ENCODE measurements at regions not wholly inside any gene's neighbourhood (a gene's known extent, or its start where the extent isn't known, plus 50 kb on each side); places are given as distances from the start of the nearest gene placed in this dataset.
"Not testable (repeated sequence)": the region's sequence is repeated elsewhere in the genome, so short reads cannot be mapped to it uniquely, and the experiment has no call there.

DNA sequence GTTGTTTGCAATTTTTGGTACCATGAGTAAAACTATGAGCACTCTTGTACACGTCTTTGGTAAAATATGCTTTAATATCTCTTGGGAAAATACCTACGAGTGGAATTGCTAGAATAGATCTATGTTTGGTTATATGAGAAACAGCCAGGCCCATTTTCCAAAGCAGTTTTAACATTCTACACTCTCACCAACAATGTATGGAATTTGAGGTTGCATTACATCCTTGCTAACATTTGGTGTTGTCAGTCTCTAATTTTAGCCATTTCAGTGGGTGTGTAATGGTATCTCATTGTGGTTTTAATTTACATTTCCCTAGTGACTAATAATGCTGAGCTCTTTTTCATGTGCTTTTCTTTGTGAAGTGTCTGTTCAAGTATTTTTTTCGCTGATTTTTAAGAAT is 118.9 kb upstream of the TCF4 start:
- Mint-ChIP-seq H3K27ac (no peak overlapping the region), H3K4me3 (no peak overlapping the region), H3K9me3 (ENCODE audit: low read depth) (peaks cover 7% of the 10 kb centered on the region), H3K4me1 (no peaks in the 10 kb centered on the region), H3K27me3 (no peaks in the 10 kb centered on the region), H3K36me3 (no peaks in the 10 kb centered on the region)
- no peak for ATAC-seq
- no peak for DNase-seq
- CTCF ChIA-PET = no interaction called here

GRCh38 chr18:55699233-55699765 is 111.3 kb upstream of the TCF4 start:
- CTCF ChIA-PET = no interaction called here
- no peaks in the 10 kb centered on the region for H3K4me1 Mint-ChIP-seq
- no peaks in the 10 kb centered on the region for H3K36me3 Mint-ChIP-seq
- H3K4me3 Mint-ChIP-seq = no peak overlapping the region
- no peak for ATAC-seq
- H3K27me3 Mint-ChIP-seq = no peaks in the 10 kb centered on the region
- no peak overlapping the region for H3K27ac Mint-ChIP-seq
- no peak for DNase-seq
- peaks cover 6% of the 10 kb centered on the region for H3K9me3 Mint-ChIP-seq (ENCODE audit: low read depth)

DNA sequence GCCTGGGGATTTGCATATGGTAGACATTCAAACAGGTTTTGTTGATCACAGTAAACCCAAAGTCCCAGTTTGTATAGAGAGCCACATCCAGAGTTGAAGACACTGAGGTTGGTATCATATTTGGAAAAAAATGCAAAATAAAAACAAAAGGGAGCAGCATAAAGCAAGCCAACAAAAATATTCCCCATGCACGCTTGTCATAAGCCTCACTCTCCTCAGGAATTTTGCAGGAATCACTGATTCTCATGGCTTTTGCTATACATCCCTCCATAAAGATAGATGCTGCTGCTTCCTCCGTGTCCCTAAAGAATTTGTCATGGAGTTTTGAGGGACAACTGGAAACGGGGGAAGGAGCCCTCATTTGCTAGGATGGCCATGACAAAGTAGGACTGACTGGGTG is 108.8 kb upstream of the TCF4 start:
- peaks cover 6% of the 10 kb centered on the region for H3K9me3 Mint-ChIP-seq (ENCODE audit: low read depth)

GRCh38 chr18:55695091-55695490 is 107.1 kb upstream of the TCF4 start:
- DNase-seq = no peak
- Mint-ChIP-seq H3K4me1 (no peaks in the 10 kb centered on the region), H3K9me3 (ENCODE audit: low read depth) (peaks cover 6% of the 10 kb centered on the region), H3K4me3 (no peak overlapping the region), H3K27me3 (no peaks in the 10 kb centered on the region), H3K36me3 (no peaks in the 10 kb centered on the region), H3K27ac (no peak overlapping the region)
- CTCF ChIA-PET = interaction anchor here (0.7 kb wide), 1 partner anchor 9 kb away, joined by 6 read pairs; no protein-coding TSS in a partner anchor
- ATAC-seq = no peak

More for the DNA sequence above, 108.8 kb upstream of the TCF4 start:
- no peak overlapping the region for H3K27ac Mint-ChIP-seq
- H3K4me3 Mint-ChIP-seq = no peak overlapping the region
- H3K4me1 Mint-ChIP-seq = no peaks in the 10 kb centered on the region
- no peaks in the 10 kb centered on the region for H3K36me3 Mint-ChIP-seq
- H3K27me3 Mint-ChIP-seq = no peaks in the 10 kb centered on the region
- DNase-seq (no peak), ATAC-seq (no peak)
- CTCF ChIA-PET = no interaction called here

- DNase-seq (no peak), ATAC-seq (no peak)
- CTCF ChIA-PET = no interaction called here
- Mint-ChIP-seq H3K4me3 (no peak overlapping the region), H3K27me3 (no peaks in the 10 kb centered on the region), H3K9me3 (ENCODE audit: low read depth) (peaks cover 6% of the 10 kb centered on the region), H3K36me3 (no peaks in the 10 kb centered on the region), H3K4me1 (no peaks in the 10 kb centered on the region), H3K27ac (no peak overlapping the region)
Measured at GRCh38 chr18:55694291-55694690, 106.3 kb upstream of the TCF4 start.

- CTCF ChIA-PET = no interaction called here
- no peak for DNase-seq
- Mint-ChIP-seq H3K36me3 (no peaks in the 10 kb centered on the region), H3K27me3 (no peaks in the 10 kb centered on the region), H3K4me1 (no peaks in the 10 kb centered on the region), H3K9me3 (ENCODE audit: low read depth) (no peaks in the 10 kb centered on the region), H3K4me3 (no peak overlapping the region), H3K27ac (no peak overlapping the region)
- no peak for ATAC-seq
Measured at GRCh38 chr18:55688030-55688429, 100.0 kb upstream of the TCF4 start.

DNA sequence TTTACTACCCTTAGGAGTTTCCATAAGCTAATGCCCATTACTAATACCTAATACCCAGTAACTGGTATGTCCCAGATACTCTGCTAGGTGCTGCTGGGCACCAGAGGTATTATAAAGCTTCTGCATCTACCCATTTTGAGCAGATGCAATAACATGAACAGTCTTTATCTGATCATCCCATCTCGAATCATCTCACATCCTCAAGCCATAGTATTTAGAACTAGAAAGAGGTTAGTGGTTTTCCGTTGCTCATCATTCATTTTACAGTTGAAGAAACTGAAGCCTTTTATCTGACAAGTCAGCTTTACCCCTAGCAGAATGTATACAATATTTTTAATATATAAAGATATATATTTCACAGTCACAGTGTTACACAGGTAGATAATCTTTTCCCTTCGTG is 99.1 kb upstream of the TCF4 start:
- no peak for ATAC-seq
- no peaks in the 10 kb centered on the region for H3K4me1 Mint-ChIP-seq
- H3K27me3 Mint-ChIP-seq = no peaks in the 10 kb centered on the region
- H3K9me3 Mint-ChIP-seq (ENCODE audit: low read depth) = no peaks in the 10 kb centered on the region
- CTCF ChIA-PET = no interaction called here
- DNase-seq = no peak
- H3K4me3 Mint-ChIP-seq = no peak overlapping the region
- H3K27ac Mint-ChIP-seq = no peak overlapping the region
- H3K36me3 Mint-ChIP-seq = no peaks in the 10 kb centered on the region

- no peaks in the 10 kb centered on the region for H3K9me3 Mint-ChIP-seq (ENCODE audit: low read depth)
- no peak for ATAC-seq
- H3K4me3 Mint-ChIP-seq = no peak overlapping the region
- CTCF ChIA-PET = no interaction called here
- no peaks in the 10 kb centered on the region for H3K36me3 Mint-ChIP-seq
- no peak overlapping the region for H3K27ac Mint-ChIP-seq
- no peak for DNase-seq
- H3K27me3 Mint-ChIP-seq = no peaks in the 10 kb centered on the region
- H3K4me1 Mint-ChIP-seq = no peaks in the 10 kb centered on the region
Measured at GRCh38 chr18:55685638-55686037, 97.6 kb upstream of the TCF4 start.

- Mint-ChIP-seq H3K4me3 (no peak overlapping the region), H3K9me3 (ENCODE audit: low read depth) (peaks cover 2% of the 10 kb centered on the region), H3K4me1 (no peaks in the 10 kb centered on the region), H3K27me3 (no peaks in the 10 kb centered on the region), H3K36me3 (no peaks in the 10 kb centered on the region), H3K27ac (no peak overlapping the region)
- CTCF ChIA-PET = no interaction called here
- ATAC-seq (no peak), DNase-seq (no peak)
Measured at GRCh38 chr18:55672574-55673361, 84.8 kb upstream of the TCF4 start.

- no peak overlapping the region for H3K27ac Mint-ChIP-seq
- CTCF ChIA-PET = no interaction called here
- no peaks in the 10 kb centered on the region for H3K36me3 Mint-ChIP-seq
- no peaks in the 10 kb centered on the region for H3K4me1 Mint-ChIP-seq
- H3K9me3 Mint-ChIP-seq (ENCODE audit: low read depth) = peaks cover 8% of the 10 kb centered on the region
- DNase-seq = no peak
- H3K4me3 Mint-ChIP-seq = no peak overlapping the region
- no peaks in the 10 kb centered on the region for H3K27me3 Mint-ChIP-seq
- ATAC-seq = no peak
Measured at GRCh38 chr18:55665506-55665905, 77.5 kb upstream of the TCF4 start.

DNA sequence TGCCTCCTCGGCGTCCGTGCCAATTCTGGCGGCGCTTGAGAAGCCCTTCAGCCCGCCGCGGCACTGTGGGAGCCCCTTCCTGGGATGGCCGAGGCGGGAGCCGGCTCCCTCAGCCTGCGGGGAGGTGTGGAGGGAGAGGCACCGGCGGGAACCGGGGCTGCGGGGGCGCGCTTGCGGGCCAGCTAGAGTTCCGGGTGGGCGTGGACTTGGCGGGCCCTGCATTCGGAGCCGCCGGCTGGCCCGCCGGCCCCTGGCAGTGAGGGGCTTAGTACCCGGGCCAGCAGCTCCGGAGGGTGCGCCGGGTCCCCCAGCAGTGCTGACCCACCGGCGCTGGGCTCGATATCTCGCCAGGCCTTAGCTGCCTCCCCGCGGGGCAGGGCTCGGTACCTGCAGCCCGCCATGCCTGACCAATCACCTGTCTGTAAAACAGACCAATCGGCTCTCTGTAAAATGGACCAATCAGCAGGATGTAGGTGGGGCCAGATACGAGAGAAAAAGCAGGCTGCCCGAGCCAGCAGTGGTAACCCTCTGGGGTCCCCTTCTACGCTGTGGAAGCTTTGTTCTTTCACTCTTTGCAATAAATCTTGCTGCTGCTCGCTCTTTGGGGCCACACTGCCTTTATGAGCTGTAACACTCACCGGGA is 76.9 kb upstream of the TCF4 start:
- H3K4me3 Mint-ChIP-seq; DNase-seq; H3K9me3 Mint-ChIP-seq (ENCODE audit: low read depth); ATAC-seq; H3K4me1 Mint-ChIP-seq; H3K36me3 Mint-ChIP-seq; H3K27ac Mint-ChIP-seq; H3K27me3 Mint-ChIP-seq; CTCF ChIA-PET: not testable (repeated sequence)

DNA sequence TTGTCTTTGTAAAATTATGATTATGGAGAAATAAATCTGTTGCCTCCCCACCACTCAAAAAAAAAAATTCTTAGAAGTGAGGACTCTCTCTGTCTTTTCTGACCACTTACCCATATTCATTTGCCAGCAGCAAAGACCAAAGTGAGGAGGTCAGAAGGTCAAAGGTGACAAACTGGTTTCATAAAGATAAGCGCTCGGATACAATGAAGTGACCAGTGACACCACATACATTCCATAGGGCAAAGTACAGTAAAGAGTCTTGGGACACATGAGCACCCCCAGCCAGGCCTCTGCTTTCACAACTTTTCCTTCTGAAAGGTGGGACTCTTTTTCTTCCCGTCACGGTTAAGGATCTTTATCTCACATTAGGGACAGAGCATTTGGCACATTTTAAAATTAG is 75.9 kb upstream of the TCF4 start:
- CTCF ChIA-PET = no interaction called here
- H3K4me1 Mint-ChIP-seq = no peaks in the 10 kb centered on the region
- no peak overlapping the region for H3K4me3 Mint-ChIP-seq
- no peak for ATAC-seq
- H3K27ac Mint-ChIP-seq = no peak overlapping the region
- H3K27me3 Mint-ChIP-seq = no peaks in the 10 kb centered on the region
- DNase-seq = no peak
- H3K36me3 Mint-ChIP-seq = no peaks in the 10 kb centered on the region
- peaks cover 8% of the 10 kb centered on the region for H3K9me3 Mint-ChIP-seq (ENCODE audit: low read depth)

DNA sequence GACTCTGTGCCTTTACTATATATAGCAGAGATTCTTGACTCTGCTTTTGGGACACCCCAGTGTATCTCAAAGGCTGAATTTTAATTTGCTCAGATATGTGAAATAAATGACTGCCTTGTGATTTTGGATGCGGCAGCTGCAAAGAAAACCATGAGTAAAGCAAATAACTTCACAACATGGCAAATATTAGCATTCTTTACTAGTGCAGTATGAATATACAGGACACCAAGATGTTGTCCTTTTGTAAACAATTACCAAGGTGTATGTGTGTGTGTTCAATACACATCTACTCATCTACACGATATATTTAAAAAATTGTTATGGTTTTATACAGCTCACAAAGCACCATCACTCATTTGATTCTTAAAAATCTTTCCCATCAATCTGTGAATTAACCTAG is 70.6 kb upstream of the TCF4 start:
- Mint-ChIP-seq H3K36me3 (no peaks in the 10 kb centered on the region), H3K27ac (no peak overlapping the region), H3K9me3 (ENCODE audit: low read depth) (peaks cover 3% of the 10 kb centered on the region), H3K27me3 (no peaks in the 10 kb centered on the region), H3K4me1 (no peaks in the 10 kb centered on the region), H3K4me3 (no peak overlapping the region)
- CTCF ChIA-PET = no interaction called here
- no peak for ATAC-seq
- no peak for DNase-seq

- Mint-ChIP-seq H3K36me3 (no peaks in the 10 kb centered on the region), H3K4me1 (no peaks in the 10 kb centered on the region), H3K4me3 (no peak overlapping the region), H3K27ac (no peak overlapping the region), H3K27me3 (no peaks in the 10 kb centered on the region), H3K9me3 (ENCODE audit: low read depth) (peaks cover 3% of the 10 kb centered on the region)
- ATAC-seq = no peak
- no peak for DNase-seq
- CTCF ChIA-PET = no interaction called here
Measured at GRCh38 chr18:55657572-55658331, 69.8 kb upstream of the TCF4 start.
